Keratinocyte (primary cell): ENCODE measurements at regions not wholly inside any gene's neighbourhood (a gene's known extent, or its start where the extent isn't known, plus 50 kb on each side); places are given as distances from the start of the nearest gene placed in this dataset.

Experiments
- DNase-seq: peaks from one replicate; pipeline ENCODE4 v3.0.0-alpha.2; 2011; ENCODE audit warnings: low read depth, missing footprints, low spot score
- FAIRE-seq: peaks from 2 replicates; lab custom pipeline; 2011; peaks lifted over from hg19 to GRCh38; lab: Jason Lieb, UNC
- H2AFZ ChIP-seq: 2 replicates; pipeline ENCODE4 v1.6.0; 2012; ENCODE audit warnings: low read length, control low read depth, inconsistent platforms; ENCODE audit not compliant: control insufficient read depth
- H3K27ac ChIP-seq: 2 replicates; pipeline ENCODE4 v1.5.1; 2011; ENCODE audit warnings: low read length; ENCODE audit not compliant: control insufficient read depth, insufficient read depth
- H3K27me3 ChIP-seq: 3 replicates; pipeline ENCODE4 v1.6.0; 2011; ENCODE audit warnings: low read length; ENCODE audit not compliant: control insufficient read depth, insufficient read depth; ENCODE audit errors: extremely low read depth
- H3K36me3 ChIP-seq, 2 experiments: 2 replicates in 1 of 2; 3 replicates in 1 of 2; pipeline ENCODE4 v1.5.1; 2011; ENCODE audit warnings: low read length in 2 of 2, mild to moderate bottlenecking in 1 of 2; ENCODE audit not compliant: control insufficient read depth in 2 of 2, insufficient read depth in 2 of 2; ENCODE audit errors: extremely low read depth in 1 of 2
- H3K4me1 ChIP-seq: 3 replicates; pipeline ENCODE4 v1.5.1; 2011; ENCODE audit warnings: low read length; ENCODE audit not compliant: control insufficient read depth, insufficient read depth; ENCODE audit errors: extremely low read depth
- H3K4me2 ChIP-seq: 3 replicates; pipeline ENCODE4 v1.6.0; 2011; ENCODE audit warnings: low read depth, low read length; ENCODE audit not compliant: control insufficient read depth, insufficient read depth; ENCODE audit errors: extremely low read depth
- H3K4me3 ChIP-seq, 3 experiments: fragments of 200-600 bp in 1 of 3; sonication (generic) in 1 of 3; 2 replicates in 2 of 3; 3 replicates in 1 of 3; pipeline ENCODE4 v1.5.1; 2011 to 2016; ENCODE audit warnings: low read length in 3 of 3, mild to moderate bottlenecking in 3 of 3, control low read depth in 2 of 3, inconsistent platforms in 1 of 3, low read depth in 1 of 3, mixed read lengths in 1 of 3, mixed run types in 1 of 3, moderate library complexity in 1 of 3; ENCODE audit not compliant: control insufficient read depth in 2 of 3, insufficient read depth in 2 of 3; ENCODE audit errors: extremely low read depth in 1 of 3
- H3K79me2 ChIP-seq: 2 replicates; pipeline ENCODE4 v1.6.0; 2012; ENCODE audit warnings: low read length; ENCODE audit not compliant: control insufficient read depth, insufficient read depth
- H3K9ac ChIP-seq: 3 replicates; pipeline ENCODE4 v1.6.0; 2011; ENCODE audit warnings: low read length; ENCODE audit not compliant: control insufficient read depth, insufficient read depth; ENCODE audit errors: extremely low read depth
- H3K9me1 ChIP-seq: 3 replicates; pipeline ENCODE4 v1.6.0; 2011; ENCODE audit warnings: low read length; ENCODE audit not compliant: control insufficient read depth, insufficient read depth; ENCODE audit errors: extremely low read depth
- H3K9me3 ChIP-seq: 2 replicates; pipeline ENCODE4 v1.5.1; 2012; ENCODE audit warnings: low read depth, low read length; ENCODE audit not compliant: control insufficient read depth
- H4K20me1 ChIP-seq: 3 replicates; pipeline ENCODE4 v1.6.0; 2011; ENCODE audit warnings: low read length; ENCODE audit not compliant: control insufficient read depth, insufficient read depth; ENCODE audit errors: extremely low read depth
- EZH2 ChIP-seq: IDR thresholded peaks from one replicate; pipeline ENCODE4 v1.6.1; 2012; ENCODE audit warnings: inconsistent platforms, mild to moderate bottlenecking, low read length, moderate library complexity
- dilution Hi-C: fragments of 300-500 bp; cut with MboI; formaldehyde crosslinking; loops from one replicate; pipeline ENCODE4 v1.7.0; 2020; ENCODE audit warnings: low sequenced_read_pairs; ENCODE audit not compliant: extremely low pct_ligation_motif_present
- TF ChIP-seq, protein P1 (sequence below), 3 experiments: IDR thresholded peaks in 1 of 3; conservative IDR thresholded peaks in 1 of 3; optimal IDR thresholded peaks in 1 of 3; 2 replicates in 2 of 3; 3 replicates in 1 of 3; pipeline versions ENCODE3 to v1.5.1; 2011; ENCODE audit warnings: low read length in 3 of 3, mild to moderate bottlenecking in 3 of 3, moderate library complexity in 2 of 3, control low read depth in 1 of 3, inconsistent platforms in 1 of 3; ENCODE audit not compliant: insufficient read depth in 2 of 3; ENCODE audit errors: extremely low read depth in 1 of 3

DNA sequence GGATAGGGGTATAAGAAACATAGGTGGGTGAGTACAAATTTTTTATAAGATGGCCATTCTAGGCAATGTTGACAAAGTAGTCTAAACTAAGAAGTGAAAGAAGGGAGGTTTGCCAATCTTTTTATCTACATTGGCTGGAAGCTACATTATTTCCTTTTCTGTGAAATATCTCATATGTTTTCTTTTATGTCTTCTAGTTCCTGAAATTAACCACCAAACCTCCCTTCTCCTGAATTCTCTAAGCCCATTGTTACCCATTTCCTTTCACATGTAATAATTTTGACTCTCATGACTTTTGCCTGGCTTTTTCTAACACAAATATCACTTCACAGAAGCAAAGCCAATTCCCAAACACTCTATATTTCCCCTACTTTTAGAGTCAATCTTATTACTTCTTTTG, 496.2 kb upstream of the JAG1 start:
- Histone ChIP-seq H3K4me1 (peaks cover 9% of the 10 kb centered on the region), H3K27ac (no peak overlapping the region), H3K4me2 (no peak overlapping the region), H3K9me1 (no peaks in the 10 kb centered on the region), H4K20me1 (no peaks in the 10 kb centered on the region), H3K36me3 (no peaks in the 10 kb centered on the region), H3K9me3 (no peaks in the 10 kb centered on the region), H2AFZ (no peak overlapping the region), H3K27me3 (no peaks in the 10 kb centered on the region), H3K79me2 (no peaks in the 10 kb centered on the region), H3K4me3 (no peak overlapping the region), H3K9ac (no peak overlapping the region)
- no peak for FAIRE-seq
- dilution Hi-C loops: no loop called here
- no peak for DNase-seq
- no peak for TF ChIP-seq EZH2
- TF ChIP-seq, protein P1, sequence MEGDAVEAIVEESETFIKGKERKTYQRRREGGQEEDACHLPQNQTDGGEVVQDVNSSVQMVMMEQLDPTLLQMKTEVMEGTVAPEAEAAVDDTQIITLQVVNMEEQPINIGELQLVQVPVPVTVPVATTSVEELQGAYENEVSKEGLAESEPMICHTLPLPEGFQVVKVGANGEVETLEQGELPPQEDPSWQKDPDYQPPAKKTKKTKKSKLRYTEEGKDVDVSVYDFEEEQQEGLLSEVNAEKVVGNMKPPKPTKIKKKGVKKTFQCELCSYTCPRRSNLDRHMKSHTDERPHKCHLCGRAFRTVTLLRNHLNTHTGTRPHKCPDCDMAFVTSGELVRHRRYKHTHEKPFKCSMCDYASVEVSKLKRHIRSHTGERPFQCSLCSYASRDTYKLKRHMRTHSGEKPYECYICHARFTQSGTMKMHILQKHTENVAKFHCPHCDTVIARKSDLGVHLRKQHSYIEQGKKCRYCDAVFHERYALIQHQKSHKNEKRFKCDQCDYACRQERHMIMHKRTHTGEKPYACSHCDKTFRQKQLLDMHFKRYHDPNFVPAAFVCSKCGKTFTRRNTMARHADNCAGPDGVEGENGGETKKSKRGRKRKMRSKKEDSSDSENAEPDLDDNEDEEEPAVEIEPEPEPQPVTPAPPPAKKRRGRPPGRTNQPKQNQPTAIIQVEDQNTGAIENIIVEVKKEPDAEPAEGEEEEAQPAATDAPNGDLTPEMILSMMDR (optimal IDR thresholded peaks at IDR 0.05 in 1 of 3, IDR thresholded peaks at IDR 0.05 in 1 of 3, conservative IDR thresholded peaks at IDR 0.05 in 1 of 3; ENCODE audit: extremely low read depth in 1 of 3, insufficient read depth in 2 of 3, low read length in 3 of 3): no peak

DNA sequence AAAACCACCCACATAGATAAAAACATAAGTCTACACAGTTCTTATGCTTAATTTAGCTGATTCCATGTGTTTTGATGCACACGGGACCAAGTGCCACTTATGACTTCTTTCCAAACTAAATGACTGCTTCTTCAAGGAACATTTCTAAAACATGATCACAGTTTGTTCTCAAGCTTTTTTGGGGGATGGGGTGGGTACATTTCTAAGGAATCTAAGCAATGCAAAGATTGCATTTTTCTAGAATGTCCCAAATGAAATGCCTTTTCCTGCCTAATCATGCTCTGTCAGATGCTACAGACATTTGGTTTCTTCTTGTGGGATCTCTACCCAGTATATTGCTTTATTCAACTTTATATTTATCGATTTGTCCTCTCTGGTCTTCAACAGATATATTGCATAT, 496.8 kb upstream of the JAG1 start:
- FAIRE-seq: peak; percentile 41
- Histone ChIP-seq H3K27ac (no peak overlapping the region), H3K9me3 (no peaks in the 10 kb centered on the region)

More for the DNA sequence above, 496.8 kb upstream of the JAG1 start:
- TF ChIP-seq EZH2: no peak
- TF ChIP-seq, protein P1 (optimal IDR thresholded peaks at IDR 0.05 in 1 of 3, IDR thresholded peaks at IDR 0.05 in 1 of 3, conservative IDR thresholded peaks at IDR 0.05 in 1 of 3; ENCODE audit: extremely low read depth in 1 of 3, insufficient read depth in 2 of 3, low read length in 3 of 3): no peak
- Histone ChIP-seq H3K9ac (no peak overlapping the region), H3K4me2 (no peak overlapping the region), H3K4me3 (no peak overlapping the region), H3K27me3 (no peaks in the 10 kb centered on the region), H3K36me3 (no peaks in the 10 kb centered on the region), H2AFZ (no peak overlapping the region), H3K9me1 (no peaks in the 10 kb centered on the region), H3K4me1 (peaks cover 9% of the 10 kb centered on the region), H3K79me2 (no peaks in the 10 kb centered on the region), H4K20me1 (no peaks in the 10 kb centered on the region)
- dilution Hi-C loops: no loop called here
- no peak for DNase-seq
